Panc1 (cell line): ENCODE measurements at regions not wholly inside any gene's neighbourhood (a gene's known extent, or its start where the extent isn't known, plus 50 kb on each side); places are given as distances from the start of the nearest gene placed in this dataset.

Source experiments
- TF ChIP-seq, protein P1 (sequence below): fragments of 450-650 bp; IDR thresholded peaks from 2 replicates; pipeline ENCODE4 v1.5.1; 2017; ENCODE audit warnings: mild to moderate bottlenecking
- TF ChIP-seq, protein P2 (sequence below), 2 experiments: IDR thresholded peaks; 2 replicates each; pipeline ENCODE4 v1.6.1; 2011 to 2012; ENCODE audit warnings: low read depth in 2 of 2, control low read depth in 1 of 2, low read length in 1 of 2, mild to moderate bottlenecking in 1 of 2, moderate library complexity in 1 of 2; ENCODE audit not compliant: insufficient read depth in 1 of 2

GRCh38 chr7:46681865-46682503 is 760.9 kb upstream of the IGFBP3 start:
- TF ChIP-seq, protein P1, sequence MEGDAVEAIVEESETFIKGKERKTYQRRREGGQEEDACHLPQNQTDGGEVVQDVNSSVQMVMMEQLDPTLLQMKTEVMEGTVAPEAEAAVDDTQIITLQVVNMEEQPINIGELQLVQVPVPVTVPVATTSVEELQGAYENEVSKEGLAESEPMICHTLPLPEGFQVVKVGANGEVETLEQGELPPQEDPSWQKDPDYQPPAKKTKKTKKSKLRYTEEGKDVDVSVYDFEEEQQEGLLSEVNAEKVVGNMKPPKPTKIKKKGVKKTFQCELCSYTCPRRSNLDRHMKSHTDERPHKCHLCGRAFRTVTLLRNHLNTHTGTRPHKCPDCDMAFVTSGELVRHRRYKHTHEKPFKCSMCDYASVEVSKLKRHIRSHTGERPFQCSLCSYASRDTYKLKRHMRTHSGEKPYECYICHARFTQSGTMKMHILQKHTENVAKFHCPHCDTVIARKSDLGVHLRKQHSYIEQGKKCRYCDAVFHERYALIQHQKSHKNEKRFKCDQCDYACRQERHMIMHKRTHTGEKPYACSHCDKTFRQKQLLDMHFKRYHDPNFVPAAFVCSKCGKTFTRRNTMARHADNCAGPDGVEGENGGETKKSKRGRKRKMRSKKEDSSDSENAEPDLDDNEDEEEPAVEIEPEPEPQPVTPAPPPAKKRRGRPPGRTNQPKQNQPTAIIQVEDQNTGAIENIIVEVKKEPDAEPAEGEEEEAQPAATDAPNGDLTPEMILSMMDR, result no peak
- TF ChIP-seq, protein P2, sequence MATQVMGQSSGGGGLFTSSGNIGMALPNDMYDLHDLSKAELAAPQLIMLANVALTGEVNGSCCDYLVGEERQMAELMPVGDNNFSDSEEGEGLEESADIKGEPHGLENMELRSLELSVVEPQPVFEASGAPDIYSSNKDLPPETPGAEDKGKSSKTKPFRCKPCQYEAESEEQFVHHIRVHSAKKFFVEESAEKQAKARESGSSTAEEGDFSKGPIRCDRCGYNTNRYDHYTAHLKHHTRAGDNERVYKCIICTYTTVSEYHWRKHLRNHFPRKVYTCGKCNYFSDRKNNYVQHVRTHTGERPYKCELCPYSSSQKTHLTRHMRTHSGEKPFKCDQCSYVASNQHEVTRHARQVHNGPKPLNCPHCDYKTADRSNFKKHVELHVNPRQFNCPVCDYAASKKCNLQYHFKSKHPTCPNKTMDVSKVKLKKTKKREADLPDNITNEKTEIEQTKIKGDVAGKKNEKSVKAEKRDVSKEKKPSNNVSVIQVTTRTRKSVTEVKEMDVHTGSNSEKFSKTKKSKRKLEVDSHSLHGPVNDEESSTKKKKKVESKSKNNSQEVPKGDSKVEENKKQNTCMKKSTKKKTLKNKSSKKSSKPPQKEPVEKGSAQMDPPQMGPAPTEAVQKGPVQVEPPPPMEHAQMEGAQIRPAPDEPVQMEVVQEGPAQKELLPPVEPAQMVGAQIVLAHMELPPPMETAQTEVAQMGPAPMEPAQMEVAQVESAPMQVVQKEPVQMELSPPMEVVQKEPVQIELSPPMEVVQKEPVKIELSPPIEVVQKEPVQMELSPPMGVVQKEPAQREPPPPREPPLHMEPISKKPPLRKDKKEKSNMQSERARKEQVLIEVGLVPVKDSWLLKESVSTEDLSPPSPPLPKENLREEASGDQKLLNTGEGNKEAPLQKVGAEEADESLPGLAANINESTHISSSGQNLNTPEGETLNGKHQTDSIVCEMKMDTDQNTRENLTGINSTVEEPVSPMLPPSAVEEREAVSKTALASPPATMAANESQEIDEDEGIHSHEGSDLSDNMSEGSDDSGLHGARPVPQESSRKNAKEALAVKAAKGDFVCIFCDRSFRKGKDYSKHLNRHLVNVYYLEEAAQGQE (IDR thresholded peaks at IDR 0.05; ENCODE audit: insufficient read depth in 1 of 2, low read depth in 2 of 2, low read length in 1 of 2), result no peak
